RWPE2 (cell line): ENCODE measurements at regions not wholly inside any gene's neighbourhood (a gene's known extent, or its start where the extent isn't known, plus 50 kb on each side); places are given as distances from the start of the nearest gene placed in this dataset.

ENCODE experiments used
- ATAC-seq: fragments of 200-7000 bp; cut with Tn5 transposase; 3 replicates; pipeline ENCODE4 v1.9.1; 2021; ENCODE audit warnings: low read depth
- DNase-seq: peaks from one replicate; pipeline ENCODE4 v3.0.0-alpha.2; 2020; ENCODE audit warnings: low spot score
- H3K27ac ChIP-seq: fragments of 450-650 bp; 2 replicates; pipeline ENCODE4 v1.5.1; 2017; ENCODE audit warnings: mild to moderate bottlenecking; ENCODE audit not compliant: poor library complexity, severe bottlenecking
- H3K27me3 ChIP-seq: fragments of 250-450 bp; sonication (Bioruptor Pico); 2 replicates; pipeline ENCODE4 v1.5.1; 2021; ENCODE audit warnings: mild to moderate bottlenecking, moderate library complexity; ENCODE audit not compliant: insufficient read depth, poor library complexity, severe bottlenecking
- H3K36me3 ChIP-seq: fragments of 250-450 bp; sonication (Bioruptor Pico); 2 replicates; pipeline ENCODE4 v1.5.1; 2020; ENCODE audit warnings: low read depth, mild to moderate bottlenecking, moderate library complexity
- H3K4me1 ChIP-seq: fragments of 250-450 bp; sonication (Bioruptor Pico); 2 replicates; pipeline ENCODE4 v1.5.1; 2021; ENCODE audit warnings: mild to moderate bottlenecking, moderate library complexity; ENCODE audit not compliant: insufficient read depth, poor library complexity, severe bottlenecking
- H3K4me3 ChIP-seq: fragments of 250-450 bp; sonication (Bioruptor Pico); 2 replicates; pipeline ENCODE4 v1.5.1; 2021; ENCODE audit warnings: mild to moderate bottlenecking, moderate library complexity; ENCODE audit not compliant: severe bottlenecking
- H3K9me3 ChIP-seq: fragments of 250-450 bp; sonication (Bioruptor Pico); 2 replicates; pipeline ENCODE4 v1.5.1; 2021; ENCODE audit warnings: mild to moderate bottlenecking, moderate library complexity; ENCODE audit not compliant: severe bottlenecking
- CTCF ChIP-seq: fragments of 450-650 bp; IDR thresholded peaks from one replicate; pipeline ENCODE4 v1.5.1; 2017; ENCODE audit warnings: mild to moderate bottlenecking, moderate library complexity; ENCODE audit not compliant: poor library complexity, severe bottlenecking

DNA sequence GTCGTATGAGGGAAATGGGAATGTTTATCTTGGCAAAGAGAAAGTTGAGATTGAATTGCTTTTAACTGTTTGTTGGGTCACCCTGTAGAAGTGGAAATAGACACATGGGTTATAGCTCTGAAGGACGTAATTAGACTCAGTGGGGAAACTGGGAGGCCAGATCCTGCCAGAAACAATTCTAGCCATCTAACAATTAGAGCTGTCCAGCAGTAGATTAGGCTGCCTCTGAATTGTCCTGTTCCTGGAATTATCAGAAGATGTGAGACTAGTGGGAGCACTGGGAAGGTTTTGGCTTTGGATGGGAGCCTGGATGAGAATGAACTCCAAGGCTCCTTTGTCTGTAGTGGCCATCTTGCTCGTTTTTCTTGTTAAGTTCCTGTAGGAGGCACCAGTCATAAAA lies 61.9 kb upstream of the IGFBP7 start:
- TF ChIP-seq CTCF, result no peak
- no peak overlapping the region for H3K27ac ChIP-seq
- H3K27me3 ChIP-seq, result no peaks in the 10 kb centered on the region
- no peak for DNase-seq
- H3K9me3 ChIP-seq, result no peaks in the 10 kb centered on the region
- no peaks in the 10 kb centered on the region for H3K4me1 ChIP-seq
- ATAC-seq, result no peak
- no peak overlapping the region for H3K4me3 ChIP-seq
- H3K36me3 ChIP-seq, result no peaks in the 10 kb centered on the region

DNA sequence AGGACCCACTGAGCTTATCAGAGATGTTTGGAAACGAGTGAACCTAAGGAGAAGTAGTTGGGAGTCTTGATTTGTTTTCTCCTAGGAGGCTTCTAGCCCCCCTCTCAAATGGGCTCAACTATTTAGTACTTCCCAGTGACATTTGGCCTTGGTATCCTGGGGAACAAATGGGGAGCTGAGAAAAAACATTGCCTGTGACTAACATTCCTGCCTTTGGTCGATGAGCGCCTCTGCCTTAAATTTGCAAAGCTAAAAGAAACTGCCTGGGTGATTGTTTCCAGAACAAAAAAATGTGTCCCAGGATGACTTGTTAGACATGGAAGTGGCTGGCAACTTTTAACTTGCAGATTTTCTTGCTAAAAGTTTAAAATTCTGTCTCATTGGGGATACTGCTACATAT lies 58.8 kb upstream of the IGFBP7 start:
- Histone ChIP-seq H3K4me3 (no peak overlapping the region), H3K9me3 (no peaks in the 10 kb centered on the region), H3K27me3 (no peaks in the 10 kb centered on the region), H3K36me3 (no peaks in the 10 kb centered on the region), H3K27ac (no peak overlapping the region), H3K4me1 (no peaks in the 10 kb centered on the region)
- TF ChIP-seq CTCF, result no peak
- DNase-seq (no peak), ATAC-seq (no peak)

- ATAC-seq, result peak; percentile 90
- Histone ChIP-seq H3K27ac (peak overlapping the region; percentile 18), H3K4me3 (peak overlapping the region; percentile 33), H3K4me1 (no peaks in the 10 kb centered on the region), H3K9me3 (no peaks in the 10 kb centered on the region), H3K27me3 (no peaks in the 10 kb centered on the region), H3K36me3 (no peaks in the 10 kb centered on the region)
- peak; percentile 78 for DNase-seq
- peak; percentile 99 for TF ChIP-seq CTCF
These were observed 53.6 kb upstream of the IGFBP7 start for GRCh38 chr4:57163530-57164459.

GRCh38 chr4:57162499-57163019 lies 52.4 kb upstream of the IGFBP7 start:
- Histone ChIP-seq H3K4me1 (no peaks in the 10 kb centered on the region), H3K27me3 (no peaks in the 10 kb centered on the region), H3K4me3 (no peak overlapping the region), H3K9me3 (no peaks in the 10 kb centered on the region), H3K27ac (no peak overlapping the region), H3K36me3 (no peaks in the 10 kb centered on the region)
- DNase-seq, result no peak
- no peak for TF ChIP-seq CTCF
- ATAC-seq, result no peak
